Panc1 (cell line): ENCODE measurements at regions not wholly inside any gene's neighbourhood (a gene's known extent, or its start where the extent isn't known, plus 50 kb on each side); places are given as distances from the start of the nearest gene placed in this dataset.

Experiments
- ATAC-seq: fragments of 200-7000 bp; cut with Tn5 transposase; 2 replicates; pipeline ENCODE4 v1.9.1; 2020; ENCODE audit warnings: mild to moderate bottlenecking, moderate library complexity
- BruUV-seq: library from RNA; stranded (reverse); fragments of 400-500 nt; replicated peaks from 2 replicates; lab custom pipeline; 2021; lab: Mats Ljungman, UMichigan
- CTCF ChIA-PET: fragments of 300-600 bp; sonication (Branson Sonifier 250); formaldehyde crosslinking; loops from one replicate; lab custom pipeline; 2022; ENCODE audit warnings: antibody characterized with exemption; lab: Charles Lee
- POLR2A ChIA-PET: fragments of 300-600 bp; sonication (Branson Sonifier 250); formaldehyde crosslinking; loops from one replicate; lab custom pipeline; 2022; ENCODE audit warnings: antibody characterized with exemption; lab: Charles Lee
- DNase-seq: peaks from one replicate; pipeline ENCODE4 v3.0.0-alpha.2; 2010; ENCODE audit warnings: low read depth, low spot score
- H3K27ac ChIP-seq: 2 replicates; pipeline ENCODE4 v1.5.1; 2011; ENCODE audit warnings: mild to moderate bottlenecking, low read length, inconsistent platforms
- H3K27me3 ChIP-seq: fragments of 200-500 bp; sonication (Bioruptor generic); 2 replicates; pipeline ENCODE4 v1.6.0; 2014; ENCODE audit warnings: low read length, inconsistent platforms; ENCODE audit not compliant: control insufficient read depth, insufficient read depth
- H3K36me3 ChIP-seq: fragments of 200-500 bp; sonication (Bioruptor generic); 2 replicates; pipeline ENCODE4 v1.5.1; 2014; ENCODE audit warnings: inconsistent platforms, mild to moderate bottlenecking, low read length, moderate library complexity; ENCODE audit not compliant: control insufficient read depth, insufficient read depth
- H3K4me1 ChIP-seq: 2 replicates; pipeline ENCODE4 v1.5.1; 2011; ENCODE audit warnings: inconsistent platforms, mild to moderate bottlenecking, low read length, moderate library complexity; ENCODE audit not compliant: control insufficient read depth, insufficient read depth
- H3K4me3 ChIP-seq, 2 experiments: 2 replicates each; pipeline ENCODE4 v1.5.1; 2011 to 2012; ENCODE audit warnings: low read depth in 2 of 2, low read length in 2 of 2, mild to moderate bottlenecking in 2 of 2, inconsistent platforms in 1 of 2, moderate library complexity in 1 of 2
- H3K9me3 ChIP-seq: fragments of 200-500 bp; sonication (Bioruptor generic); 2 replicates; pipeline ENCODE4 v1.5.1; 2014; ENCODE audit warnings: low read depth, mild to moderate bottlenecking, inconsistent platforms, low read length, moderate library complexity; ENCODE audit not compliant: control insufficient read depth, insufficient read depth
- POLR2AphosphoS5 ChIP-seq: IDR thresholded peaks from 2 replicates; pipeline ENCODE4 v1.6.1; 2012; ENCODE audit warnings: mild to moderate bottlenecking, low read depth, low read length, moderate library complexity
- TCF7L2 ChIP-seq: IDR thresholded peaks from 2 replicates; pipeline ENCODE4 v1.6.1; 2011; ENCODE audit warnings: mild to moderate bottlenecking, low read depth, low read length, inconsistent platforms
- in situ Hi-C: cut with HindIII; loops from 2 replicates; pipeline ENCODE4 v1.10.0; 2016; ENCODE audit warnings: low sequenced_read_pairs, low pct_unique_long_range_greater_than_20kb
- intact Hi-C: fragments of 100-400 bp; cut with micrococcal nuclease; formaldehyde crosslinking; loops from one replicate; pipeline ENCODE4 v1.10.0; 2022; ENCODE audit not compliant: unreplicated experiment
- TF ChIP-seq, protein P1 (sequence below): fragments of 450-650 bp; IDR thresholded peaks from 2 replicates; pipeline ENCODE4 v1.5.1; 2017; ENCODE audit warnings: mild to moderate bottlenecking
- TF ChIP-seq, protein P2 (sequence below), 2 experiments: IDR thresholded peaks; 2 replicates each; pipeline ENCODE4 v1.6.1; 2011 to 2012; ENCODE audit warnings: low read depth in 2 of 2, control low read depth in 1 of 2, low read length in 1 of 2, mild to moderate bottlenecking in 1 of 2, moderate library complexity in 1 of 2; ENCODE audit not compliant: insufficient read depth in 1 of 2

DNA sequence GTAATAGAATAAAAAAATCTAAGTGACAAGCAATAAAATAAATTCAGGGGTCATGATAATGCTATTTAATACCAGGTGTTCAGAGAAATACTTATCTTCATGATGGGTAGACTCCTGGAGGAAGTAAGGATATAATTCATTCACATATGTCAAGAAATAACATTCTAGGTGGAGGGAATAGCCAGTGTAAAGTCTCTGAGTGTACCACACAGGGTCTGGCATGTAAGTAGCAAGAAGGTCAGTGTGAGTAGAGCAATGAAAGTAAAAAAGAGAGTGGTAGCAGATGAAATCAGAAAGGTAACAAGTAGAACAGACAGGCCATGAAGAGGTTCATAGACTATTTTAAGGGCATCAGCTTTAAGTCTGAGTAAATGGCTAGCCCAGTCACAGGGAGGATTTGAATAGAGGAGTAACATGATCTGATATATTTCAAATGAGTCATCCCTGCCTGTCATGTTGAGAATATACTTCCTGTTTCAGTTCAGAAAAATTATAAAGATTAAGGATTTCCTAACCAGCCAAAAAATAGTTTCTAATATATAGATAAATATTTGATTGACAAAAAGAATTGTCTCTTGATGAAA lies 519.9 kb downstream of the C12orf50 start:
- in situ Hi-C loops (no loop called here), intact Hi-C loops (loop anchor here (10.0 kb wide), 1 partner anchor 775 kb away; no protein-coding TSS in a partner anchor)
- DNase-seq (no peak), ATAC-seq (no peak)
- no TSS peak for BruUV-seq
- H3K4me3 ChIP-seq: no peak overlapping the region
- H3K36me3 ChIP-seq: no peaks in the 10 kb centered on the region
- TF ChIP-seq, protein P1, sequence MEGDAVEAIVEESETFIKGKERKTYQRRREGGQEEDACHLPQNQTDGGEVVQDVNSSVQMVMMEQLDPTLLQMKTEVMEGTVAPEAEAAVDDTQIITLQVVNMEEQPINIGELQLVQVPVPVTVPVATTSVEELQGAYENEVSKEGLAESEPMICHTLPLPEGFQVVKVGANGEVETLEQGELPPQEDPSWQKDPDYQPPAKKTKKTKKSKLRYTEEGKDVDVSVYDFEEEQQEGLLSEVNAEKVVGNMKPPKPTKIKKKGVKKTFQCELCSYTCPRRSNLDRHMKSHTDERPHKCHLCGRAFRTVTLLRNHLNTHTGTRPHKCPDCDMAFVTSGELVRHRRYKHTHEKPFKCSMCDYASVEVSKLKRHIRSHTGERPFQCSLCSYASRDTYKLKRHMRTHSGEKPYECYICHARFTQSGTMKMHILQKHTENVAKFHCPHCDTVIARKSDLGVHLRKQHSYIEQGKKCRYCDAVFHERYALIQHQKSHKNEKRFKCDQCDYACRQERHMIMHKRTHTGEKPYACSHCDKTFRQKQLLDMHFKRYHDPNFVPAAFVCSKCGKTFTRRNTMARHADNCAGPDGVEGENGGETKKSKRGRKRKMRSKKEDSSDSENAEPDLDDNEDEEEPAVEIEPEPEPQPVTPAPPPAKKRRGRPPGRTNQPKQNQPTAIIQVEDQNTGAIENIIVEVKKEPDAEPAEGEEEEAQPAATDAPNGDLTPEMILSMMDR: no peak
- TF ChIP-seq, protein P2, sequence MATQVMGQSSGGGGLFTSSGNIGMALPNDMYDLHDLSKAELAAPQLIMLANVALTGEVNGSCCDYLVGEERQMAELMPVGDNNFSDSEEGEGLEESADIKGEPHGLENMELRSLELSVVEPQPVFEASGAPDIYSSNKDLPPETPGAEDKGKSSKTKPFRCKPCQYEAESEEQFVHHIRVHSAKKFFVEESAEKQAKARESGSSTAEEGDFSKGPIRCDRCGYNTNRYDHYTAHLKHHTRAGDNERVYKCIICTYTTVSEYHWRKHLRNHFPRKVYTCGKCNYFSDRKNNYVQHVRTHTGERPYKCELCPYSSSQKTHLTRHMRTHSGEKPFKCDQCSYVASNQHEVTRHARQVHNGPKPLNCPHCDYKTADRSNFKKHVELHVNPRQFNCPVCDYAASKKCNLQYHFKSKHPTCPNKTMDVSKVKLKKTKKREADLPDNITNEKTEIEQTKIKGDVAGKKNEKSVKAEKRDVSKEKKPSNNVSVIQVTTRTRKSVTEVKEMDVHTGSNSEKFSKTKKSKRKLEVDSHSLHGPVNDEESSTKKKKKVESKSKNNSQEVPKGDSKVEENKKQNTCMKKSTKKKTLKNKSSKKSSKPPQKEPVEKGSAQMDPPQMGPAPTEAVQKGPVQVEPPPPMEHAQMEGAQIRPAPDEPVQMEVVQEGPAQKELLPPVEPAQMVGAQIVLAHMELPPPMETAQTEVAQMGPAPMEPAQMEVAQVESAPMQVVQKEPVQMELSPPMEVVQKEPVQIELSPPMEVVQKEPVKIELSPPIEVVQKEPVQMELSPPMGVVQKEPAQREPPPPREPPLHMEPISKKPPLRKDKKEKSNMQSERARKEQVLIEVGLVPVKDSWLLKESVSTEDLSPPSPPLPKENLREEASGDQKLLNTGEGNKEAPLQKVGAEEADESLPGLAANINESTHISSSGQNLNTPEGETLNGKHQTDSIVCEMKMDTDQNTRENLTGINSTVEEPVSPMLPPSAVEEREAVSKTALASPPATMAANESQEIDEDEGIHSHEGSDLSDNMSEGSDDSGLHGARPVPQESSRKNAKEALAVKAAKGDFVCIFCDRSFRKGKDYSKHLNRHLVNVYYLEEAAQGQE (IDR thresholded peaks at IDR 0.05; ENCODE audit: insufficient read depth in 1 of 2, low read depth in 2 of 2, low read length in 1 of 2): no peak
- H3K27ac ChIP-seq: no peak overlapping the region
- POLR2A ChIA-PET: no interaction called here
- no peaks in the 10 kb centered on the region for H3K9me3 ChIP-seq
- CTCF ChIA-PET: no interaction called here
- no peaks in the 10 kb centered on the region for H3K4me1 ChIP-seq
- H3K27me3 ChIP-seq: no peaks in the 10 kb centered on the region

GRCh38 chr12:87491598-87491997 lies 537.6 kb downstream of the C12orf50 start:
- Histone ChIP-seq H3K4me1 (no peaks in the 10 kb centered on the region), H3K27me3 (no peaks in the 10 kb centered on the region), H3K9me3 (no peaks in the 10 kb centered on the region), H3K4me3 (no peak overlapping the region), H3K36me3 (no peaks in the 10 kb centered on the region), H3K27ac (no peak overlapping the region)
- DNase-seq: no peak
- no peak for TF ChIP-seq POLR2AphosphoS5
- TF ChIP-seq, protein P2 (IDR thresholded peaks at IDR 0.05; ENCODE audit: insufficient read depth in 1 of 2, low read depth in 2 of 2, low read length in 1 of 2): no peak
- TF ChIP-seq TCF7L2: no peak
- TF ChIP-seq, protein P1: no peak
- POLR2A ChIA-PET: no interaction called here
- in situ Hi-C loops: no loop called here
- intact Hi-C loops: no loop called here
- BruUV-seq: no TSS peak
- ATAC-seq: no peak
- CTCF ChIA-PET: no interaction called here
